HL-60 (cell line): ENCODE measurements at regions not wholly inside any gene's neighbourhood (a gene's known extent, or its start where the extent isn't known, plus 50 kb on each side); places are given as distances from the start of the nearest gene placed in this dataset.

ENCODE experiments used
- DNase-seq, 2 experiments: peaks; one replicate each; pipeline ENCODE4 v3.0.0-alpha.2; 2010 to 2020; ENCODE audit warnings: low read depth in 1 of 2, low spot score in 1 of 2
- H3K27ac ChIP-seq: fragments of 250-450 bp; sonication (Bioruptor Pico); replicated peaks from 2 replicates; pipeline ENCODE4 v1.5.1; 2020; ENCODE audit warnings: mild to moderate bottlenecking, moderate library complexity
- H3K27me3 ChIP-seq: fragments of 250-450 bp; sonication (Bioruptor Pico); 2 replicates; pipeline ENCODE4 v1.5.1; 2021; ENCODE audit warnings: mild to moderate bottlenecking, moderate library complexity; ENCODE audit not compliant: insufficient read depth, poor library complexity, severe bottlenecking
- H3K4me3 ChIP-seq: replicated peaks from 2 replicates; pipeline ENCODE4 v1.5.1; 2011; ENCODE audit warnings: mild to moderate bottlenecking, control low read depth, low read length; ENCODE audit not compliant: insufficient read depth
- GABPA ChIP-seq: IDR thresholded peaks from 2 replicates; pipeline ENCODE4 v1.6.1; 2012; ENCODE audit warnings: low read depth
- POLR2AphosphoS5 ChIP-seq: IDR thresholded peaks from 2 replicates; pipeline ENCODE4 v1.6.1; 2012; ENCODE audit warnings: low read depth
- SPI1 ChIP-seq: IDR thresholded peaks from 2 replicates; pipeline ENCODE4 v1.6.1; 2012; ENCODE audit warnings: low read depth, mild to moderate bottlenecking, borderline replicate concordance
- TF ChIP-seq, protein P1 (sequence below): IDR thresholded peaks from one replicate; pipeline ENCODE4 v1.5.1; 2011; ENCODE audit warnings: low read length, control low read depth, inconsistent platforms; ENCODE audit not compliant: insufficient read depth
- TF ChIP-seq, protein P2 (sequence below): IDR thresholded peaks from 2 replicates; pipeline ENCODE4 v1.6.1; 2012; ENCODE audit warnings: low read depth; ENCODE audit not compliant: insufficient replicate concordance

DNA sequence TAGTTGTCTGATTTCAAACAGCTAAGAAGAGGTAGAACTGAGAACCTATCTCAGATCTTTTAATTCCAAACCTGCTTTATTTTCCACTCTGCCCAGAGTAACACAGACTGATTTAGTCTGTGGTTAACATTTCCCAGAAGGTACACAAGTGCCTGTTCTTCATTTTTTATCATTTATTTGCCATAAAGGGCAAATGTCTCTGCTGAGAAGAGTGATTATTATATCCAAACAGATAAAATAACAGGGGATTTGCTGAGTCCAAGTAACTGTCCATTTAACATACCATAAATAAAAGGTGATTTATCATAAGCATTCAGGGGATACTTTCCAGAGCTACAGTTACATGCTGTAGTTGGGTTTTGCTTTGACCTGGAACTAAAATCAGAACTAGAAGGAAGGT is 617.7 kb downstream of the MBD2 start:
- Histone ChIP-seq H3K4me3 (no peak overlapping the region), H3K27me3 (no peaks in the 10 kb centered on the region), H3K27ac (no peak overlapping the region)
- TF ChIP-seq, protein P1, sequence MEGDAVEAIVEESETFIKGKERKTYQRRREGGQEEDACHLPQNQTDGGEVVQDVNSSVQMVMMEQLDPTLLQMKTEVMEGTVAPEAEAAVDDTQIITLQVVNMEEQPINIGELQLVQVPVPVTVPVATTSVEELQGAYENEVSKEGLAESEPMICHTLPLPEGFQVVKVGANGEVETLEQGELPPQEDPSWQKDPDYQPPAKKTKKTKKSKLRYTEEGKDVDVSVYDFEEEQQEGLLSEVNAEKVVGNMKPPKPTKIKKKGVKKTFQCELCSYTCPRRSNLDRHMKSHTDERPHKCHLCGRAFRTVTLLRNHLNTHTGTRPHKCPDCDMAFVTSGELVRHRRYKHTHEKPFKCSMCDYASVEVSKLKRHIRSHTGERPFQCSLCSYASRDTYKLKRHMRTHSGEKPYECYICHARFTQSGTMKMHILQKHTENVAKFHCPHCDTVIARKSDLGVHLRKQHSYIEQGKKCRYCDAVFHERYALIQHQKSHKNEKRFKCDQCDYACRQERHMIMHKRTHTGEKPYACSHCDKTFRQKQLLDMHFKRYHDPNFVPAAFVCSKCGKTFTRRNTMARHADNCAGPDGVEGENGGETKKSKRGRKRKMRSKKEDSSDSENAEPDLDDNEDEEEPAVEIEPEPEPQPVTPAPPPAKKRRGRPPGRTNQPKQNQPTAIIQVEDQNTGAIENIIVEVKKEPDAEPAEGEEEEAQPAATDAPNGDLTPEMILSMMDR, result no peak
- TF ChIP-seq, protein P2, sequence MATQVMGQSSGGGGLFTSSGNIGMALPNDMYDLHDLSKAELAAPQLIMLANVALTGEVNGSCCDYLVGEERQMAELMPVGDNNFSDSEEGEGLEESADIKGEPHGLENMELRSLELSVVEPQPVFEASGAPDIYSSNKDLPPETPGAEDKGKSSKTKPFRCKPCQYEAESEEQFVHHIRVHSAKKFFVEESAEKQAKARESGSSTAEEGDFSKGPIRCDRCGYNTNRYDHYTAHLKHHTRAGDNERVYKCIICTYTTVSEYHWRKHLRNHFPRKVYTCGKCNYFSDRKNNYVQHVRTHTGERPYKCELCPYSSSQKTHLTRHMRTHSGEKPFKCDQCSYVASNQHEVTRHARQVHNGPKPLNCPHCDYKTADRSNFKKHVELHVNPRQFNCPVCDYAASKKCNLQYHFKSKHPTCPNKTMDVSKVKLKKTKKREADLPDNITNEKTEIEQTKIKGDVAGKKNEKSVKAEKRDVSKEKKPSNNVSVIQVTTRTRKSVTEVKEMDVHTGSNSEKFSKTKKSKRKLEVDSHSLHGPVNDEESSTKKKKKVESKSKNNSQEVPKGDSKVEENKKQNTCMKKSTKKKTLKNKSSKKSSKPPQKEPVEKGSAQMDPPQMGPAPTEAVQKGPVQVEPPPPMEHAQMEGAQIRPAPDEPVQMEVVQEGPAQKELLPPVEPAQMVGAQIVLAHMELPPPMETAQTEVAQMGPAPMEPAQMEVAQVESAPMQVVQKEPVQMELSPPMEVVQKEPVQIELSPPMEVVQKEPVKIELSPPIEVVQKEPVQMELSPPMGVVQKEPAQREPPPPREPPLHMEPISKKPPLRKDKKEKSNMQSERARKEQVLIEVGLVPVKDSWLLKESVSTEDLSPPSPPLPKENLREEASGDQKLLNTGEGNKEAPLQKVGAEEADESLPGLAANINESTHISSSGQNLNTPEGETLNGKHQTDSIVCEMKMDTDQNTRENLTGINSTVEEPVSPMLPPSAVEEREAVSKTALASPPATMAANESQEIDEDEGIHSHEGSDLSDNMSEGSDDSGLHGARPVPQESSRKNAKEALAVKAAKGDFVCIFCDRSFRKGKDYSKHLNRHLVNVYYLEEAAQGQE, result no peak
- no peak for TF ChIP-seq SPI1
- no peak for DNase-seq

DNA sequence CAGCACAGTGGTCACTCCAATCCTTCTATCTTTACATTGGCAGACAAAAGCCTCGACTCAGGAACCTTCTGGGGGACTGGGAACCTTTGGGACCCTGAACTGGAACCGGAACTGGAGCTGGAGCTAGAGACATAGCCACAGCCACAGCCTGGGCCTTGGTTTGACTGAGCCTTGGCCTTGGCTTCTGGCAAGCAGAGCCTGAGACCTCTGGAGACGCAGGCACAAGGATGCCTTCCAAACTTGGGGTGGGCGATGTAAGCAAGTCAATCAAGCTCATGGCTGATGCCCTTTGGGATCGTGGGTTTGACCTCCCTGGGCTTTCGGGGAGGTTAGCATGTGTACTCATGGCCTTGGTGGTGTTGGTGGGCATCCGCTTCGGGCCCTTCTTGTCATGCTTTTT is 619.3 kb downstream of the MBD2 start:
- H3K27ac ChIP-seq, result no peak overlapping the region
- DNase-seq, result no peak
- H3K27me3 ChIP-seq, result no peaks in the 10 kb centered on the region
- TF ChIP-seq SPI1, result no peak
- TF ChIP-seq, protein P1, result no peak
- TF ChIP-seq, protein P2, result no peak
- no peak for TF ChIP-seq POLR2AphosphoS5
- no peak for TF ChIP-seq GABPA
- H3K4me3 ChIP-seq, result no peak overlapping the region

DNA sequence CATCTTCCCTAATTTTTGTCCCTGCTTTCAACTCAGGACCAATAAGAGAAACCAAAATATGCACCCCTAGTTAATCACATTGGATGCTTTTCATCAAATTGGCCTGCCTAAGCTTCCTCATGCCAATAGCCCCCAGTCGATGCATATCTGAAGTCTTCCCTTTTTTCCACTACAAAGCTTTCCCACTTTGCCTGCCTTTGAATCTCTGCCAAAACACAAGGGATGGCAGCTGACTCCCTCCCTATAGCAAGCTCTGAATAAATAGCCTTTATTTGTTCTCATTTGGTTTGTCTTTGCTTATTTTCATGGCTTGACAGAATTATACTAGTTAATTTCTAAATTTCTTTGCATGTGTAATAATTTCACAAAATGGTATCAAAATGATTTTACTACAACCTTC is 621.2 kb downstream of the MBD2 start:
- no peaks in the 10 kb centered on the region for H3K27me3 ChIP-seq
- TF ChIP-seq, protein P2, result no peak
- TF ChIP-seq GABPA, result no peak
- TF ChIP-seq, protein P1, result no peak
- no peak for TF ChIP-seq SPI1
- TF ChIP-seq POLR2AphosphoS5, result no peak
- no peak overlapping the region for H3K4me3 ChIP-seq
- H3K27ac ChIP-seq, result no peak overlapping the region
- no peak for DNase-seq
